ENCODE measurements at regions not wholly inside any gene's neighbourhood (a gene's known extent, or its start where the extent isn't known, plus 50 kb on each side); places are given as distances from the start of the nearest gene placed in this dataset.

- no peaks in the 10 kb centered on the region for H3K9me1 ChIP-seq (ENCODE audit: insufficient read depth, low read length)
- in situ Hi-C loops (cut with MboI; ENCODE audit: low sequenced_read_pairs), result no loop called here
- no peaks in the 10 kb centered on the region for H3K79me1 ChIP-seq (ENCODE audit: low read depth in 1 of 2, low read length in 2 of 2)
- H3K27me3 ChIP-seq (ENCODE audit: control insufficient read depth, insufficient read depth, low read length), result peaks cover 4% of the 10 kb centered on the region
- H3K4me3 ChIP-seq (ENCODE audit: insufficient read depth, low read depth, low read length), result no peak overlapping the region
- no peak overlapping the region for H3K4ac ChIP-seq (ENCODE audit: low read depth, low read length)
- no peak overlapping the region for H4K8ac ChIP-seq (ENCODE audit: low read depth in 2 of 2, low read length in 2 of 2)
- no peak overlapping the region for H3K27ac ChIP-seq (ENCODE audit: insufficient read depth, low read length)
- no peak overlapping the region for H3K56ac ChIP-seq (ENCODE audit: extremely low read depth, insufficient read depth, low read length)
- no peaks in the 10 kb centered on the region for H3K9me3 ChIP-seq (ENCODE audit: control insufficient read depth, insufficient read depth, low read length)
- no peak for DNase-seq
- intact Hi-C loops (cut with micrococcal nuclease), result no loop called here
- no peaks in the 10 kb centered on the region for H3K36me3 ChIP-seq (ENCODE audit: control insufficient read depth, insufficient read depth, low read length)
- no peak overlapping the region for H2BK15ac ChIP-seq (ENCODE audit: low read depth, low read length)
- no peak overlapping the region for H2BK120ac ChIP-seq (ENCODE audit: low read depth, low read length)
- no peak overlapping the region for H3K9ac ChIP-seq (ENCODE audit: low read depth, low read length)
- H3K18ac ChIP-seq (ENCODE audit: low read depth, low read length), result no peak overlapping the region
- no TSS peak for BruUV-seq (replicated peaks)
- no peak for ATAC-seq (ENCODE audit: low read depth)
- no peaks in the 10 kb centered on the region for H3K4me1 ChIP-seq (ENCODE audit: control insufficient read depth, insufficient read depth, low read length)
- H4K5ac ChIP-seq (ENCODE audit: low read depth, low read length), result no peak overlapping the region
- H2BK20ac ChIP-seq (ENCODE audit: low read depth, low read length), result no peak overlapping the region
- ChIA-PET CTCF (no interaction called here), POLR2A (ENCODE audit: unreplicated experiment) (no interaction called here)
- no peak for TF ChIP-seq RFX5 (IDR thresholded peaks at IDR 0.05; ENCODE audit: low read depth, low read length)
- no peak for TF ChIP-seq CHD1 (IDR thresholded peaks at IDR 0.05; ENCODE audit: low read depth, low read length)
- no peak for TF ChIP-seq SMC3 (IDR thresholded peaks at IDR 0.05; ENCODE audit: low read depth, low read length)
- TF ChIP-seq BHLHE40 (IDR thresholded peaks at IDR 0.05; ENCODE audit: low read depth, low read length), result no peak
- TF ChIP-seq POLR2A (IDR thresholded peaks at IDR 0.05; ENCODE audit: low read depth, low read length), result no peak
- TF ChIP-seq, protein P1, sequence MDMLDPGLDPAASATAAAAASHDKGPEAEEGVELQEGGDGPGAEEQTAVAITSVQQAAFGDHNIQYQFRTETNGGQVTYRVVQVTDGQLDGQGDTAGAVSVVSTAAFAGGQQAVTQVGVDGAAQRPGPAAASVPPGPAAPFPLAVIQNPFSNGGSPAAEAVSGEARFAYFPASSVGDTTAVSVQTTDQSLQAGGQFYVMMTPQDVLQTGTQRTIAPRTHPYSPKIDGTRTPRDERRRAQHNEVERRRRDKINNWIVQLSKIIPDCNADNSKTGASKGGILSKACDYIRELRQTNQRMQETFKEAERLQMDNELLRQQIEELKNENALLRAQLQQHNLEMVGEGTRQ (IDR thresholded peaks at IDR 0.05; ENCODE audit: low read depth, low read length), result no peak
- no peak for TF ChIP-seq FOS (IDR thresholded peaks at IDR 0.05; ENCODE audit: low read depth, low read length)
- no peak for TF ChIP-seq RAD21 (IDR thresholded peaks at IDR 0.05; ENCODE audit: low read length)
- no peak for TF ChIP-seq CTCF (conservative IDR thresholded peaks at IDR 0.05; ENCODE audit: low read depth, low read length)
- TF ChIP-seq CEBPB (IDR thresholded peaks at IDR 0.05; ENCODE audit: low read depth, low read length), result no peak
- TF ChIP-seq MAFK (IDR thresholded peaks at IDR 0.05; ENCODE audit: low read depth, low read length), result no peak
- TF ChIP-seq MXI1 (IDR thresholded peaks at IDR 0.05; ENCODE audit: borderline replicate concordance, low read depth, low read length), result no peak
- TF ChIP-seq, protein P2, sequence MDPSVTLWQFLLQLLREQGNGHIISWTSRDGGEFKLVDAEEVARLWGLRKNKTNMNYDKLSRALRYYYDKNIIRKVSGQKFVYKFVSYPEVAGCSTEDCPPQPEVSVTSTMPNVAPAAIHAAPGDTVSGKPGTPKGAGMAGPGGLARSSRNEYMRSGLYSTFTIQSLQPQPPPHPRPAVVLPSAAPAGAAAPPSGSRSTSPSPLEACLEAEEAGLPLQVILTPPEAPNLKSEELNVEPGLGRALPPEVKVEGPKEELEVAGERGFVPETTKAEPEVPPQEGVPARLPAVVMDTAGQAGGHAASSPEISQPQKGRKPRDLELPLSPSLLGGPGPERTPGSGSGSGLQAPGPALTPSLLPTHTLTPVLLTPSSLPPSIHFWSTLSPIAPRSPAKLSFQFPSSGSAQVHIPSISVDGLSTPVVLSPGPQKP (IDR thresholded peaks at IDR 0.05; ENCODE audit: borderline replicate concordance, low read depth, low read length), result no peak
- no peak for TF ChIP-seq RCOR1 (IDR thresholded peaks at IDR 0.05; ENCODE audit: insufficient replicate concordance, low read length)
- no peak for TF ChIP-seq NFE2L2 (IDR thresholded peaks at IDR 0.05; ENCODE audit: low read depth, low read length)
- no peak for TF ChIP-seq MAZ (IDR thresholded peaks at IDR 0.05; ENCODE audit: borderline replicate concordance, low read depth, low read length)
- no peak overlapping the region for H2BK5ac ChIP-seq (ENCODE audit: low read depth, low read length, poor library complexity, severe bottlenecking)
- 60% methylated on average over 1 of the region's 4 CpGs; no CpG with 5 or more reads in 1 of the 2 experiments for WGBS, 2 experiments (ENCODE audit: extremely low coverage in 2 of 2, insufficient read length in 1 of 2)
- no peak overlapping the region for H2AK5ac ChIP-seq (ENCODE audit: low read depth, low read length)
- dilution Hi-C loops (cut with HindIII; ENCODE audit: low sequenced_read_pairs, unreplicated experiment), result no loop called here
- H3K4me2 ChIP-seq (ENCODE audit: low read depth, low read length), result no peak overlapping the region
- no peak overlapping the region for H2AK9ac ChIP-seq (replicated peaks; ENCODE audit: low read depth, low read length, poor library complexity)
- no peak overlapping the region for H4K91ac ChIP-seq (ENCODE audit: insufficient read depth, low read depth, low read length)
- H3K14ac ChIP-seq (replicated peaks; ENCODE audit: low read depth, low read length), result no peak overlapping the region
- H3K23ac ChIP-seq (ENCODE audit: low read depth, low read length), result no peak overlapping the region
- no peak overlapping the region for H2AFZ ChIP-seq (replicated peaks; ENCODE audit: low read length, poor library complexity)
- H4K20me1 ChIP-seq (ENCODE audit: insufficient read depth, low read length), result no peaks in the 10 kb centered on the region
Observed at GRCh38 chr13:47886314-47886713, 114.8 kb downstream of the SUCLA2 start.
